ENCODE measurements at regions not wholly inside any gene's neighbourhood (a gene's known extent, or its start where the extent isn't known, plus 50 kb on each side); places are given as distances from the start of the nearest gene placed in this dataset.

DNA sequence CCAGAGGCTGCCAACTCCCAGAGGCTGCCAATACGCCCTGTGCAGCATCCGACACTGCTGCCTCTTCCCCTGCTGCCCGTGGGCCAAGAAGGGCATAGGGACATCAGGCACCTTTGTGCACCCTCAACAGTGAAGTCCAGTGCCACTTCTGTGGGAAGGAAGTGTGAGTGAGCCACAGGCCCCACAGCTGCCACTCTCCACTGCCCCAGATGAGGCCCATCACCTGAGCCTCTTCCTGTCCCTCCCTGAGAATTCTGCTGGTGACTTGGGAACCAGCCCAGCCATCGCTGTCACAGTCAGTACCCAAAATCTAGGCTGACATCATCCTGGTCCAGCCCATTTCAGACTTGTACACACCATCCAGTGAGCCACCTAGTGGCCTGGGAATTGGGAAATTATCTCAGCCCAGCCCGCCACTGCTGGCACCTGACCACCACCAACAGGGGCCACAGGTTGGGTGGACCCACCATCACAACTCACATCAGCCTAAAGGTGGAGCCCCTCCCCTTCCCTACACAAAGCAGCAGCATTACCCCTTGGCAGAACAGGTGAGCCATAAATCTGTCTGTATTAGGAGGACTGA is 733.9 kb upstream of the KLHL1 start:
- POLR2A ChIA-PET, result no interaction called here
- H3K4me3 Mint-ChIP-seq, result no peak overlapping the region
- H3K36me3 Mint-ChIP-seq (ENCODE audit: low read depth), result no peaks in the 10 kb centered on the region

DNA sequence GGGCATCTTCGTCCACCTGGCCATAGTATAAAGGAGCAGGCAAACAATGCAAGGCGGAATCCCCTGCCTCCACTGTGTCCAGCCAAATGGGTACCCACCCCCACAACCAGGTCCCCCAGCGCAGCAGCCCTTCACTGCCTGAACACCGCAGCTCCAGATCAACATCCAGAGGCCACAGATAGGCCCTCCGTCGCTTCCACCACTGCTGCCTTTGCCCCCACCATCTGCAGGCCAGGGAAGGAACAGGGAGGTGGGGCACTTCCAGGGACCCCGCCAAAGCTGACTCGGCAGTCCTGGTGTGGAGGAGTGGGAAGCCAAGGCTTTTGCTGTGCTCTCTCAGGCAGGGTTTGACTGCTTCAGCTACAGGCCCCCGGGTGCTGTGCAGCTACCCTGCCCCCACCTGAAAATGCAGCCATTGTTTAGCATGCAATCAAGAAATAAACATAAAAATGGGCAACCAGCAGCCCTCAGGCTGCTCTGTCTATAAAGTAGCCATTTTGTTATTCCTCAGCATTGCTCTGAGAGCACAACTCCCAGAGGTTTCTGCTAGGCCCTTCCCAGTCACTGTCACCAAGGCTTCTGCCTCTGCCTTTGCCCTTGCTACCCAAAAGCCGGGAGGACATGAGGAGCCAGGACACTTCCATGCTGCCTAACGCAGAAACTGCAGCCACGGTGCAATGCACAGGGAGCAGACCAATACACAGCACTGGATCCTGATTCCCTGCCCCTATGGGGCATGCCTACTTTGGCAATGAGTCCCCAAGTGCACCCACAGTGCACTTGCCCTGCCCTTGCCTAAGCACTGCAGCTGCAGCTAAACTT is 733.2 kb upstream of the KLHL1 start:
- no peak overlapping the region for H3K4me3 Mint-ChIP-seq
- ChIA-PET POLR2A (no interaction called here), CTCF (no interaction called here)
- H3K36me3 Mint-ChIP-seq (ENCODE audit: low read depth), result no peaks in the 10 kb centered on the region
- no peaks in the 10 kb centered on the region for H3K4me1 Mint-ChIP-seq
- H3K9me3 Mint-ChIP-seq, result no peaks in the 10 kb centered on the region
- H3K27me3 Mint-ChIP-seq, result no peaks in the 10 kb centered on the region
- DNase-seq, result no peak
- H3K27ac Mint-ChIP-seq, result no peak overlapping the region

More for the DNA sequence above, 733.9 kb upstream of the KLHL1 start:
- DNase-seq, result no peak
- no peaks in the 10 kb centered on the region for H3K27me3 Mint-ChIP-seq
- no peak overlapping the region for H3K27ac Mint-ChIP-seq
- no peaks in the 10 kb centered on the region for H3K4me1 Mint-ChIP-seq
- CTCF ChIA-PET, result no interaction called here
- no peaks in the 10 kb centered on the region for H3K9me3 Mint-ChIP-seq

DNA sequence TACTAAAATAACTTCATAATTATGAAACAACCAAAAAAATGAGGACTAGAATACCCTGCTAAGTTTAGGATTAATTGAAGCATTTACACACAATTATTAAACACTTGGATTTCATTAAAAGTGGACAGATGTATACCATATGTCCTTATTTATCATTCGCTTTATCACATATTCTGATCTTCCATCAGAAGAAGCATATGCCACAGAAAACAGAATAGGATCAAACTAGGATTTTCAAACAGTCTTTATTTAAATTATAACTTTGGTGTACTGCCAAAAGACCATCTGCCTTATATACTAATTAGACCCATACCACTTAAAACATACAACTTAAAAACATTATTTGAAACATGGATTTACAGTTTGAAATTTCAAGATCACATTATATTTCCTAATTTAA is 727.1 kb upstream of the KLHL1 start:
- POLR2A ChIA-PET, result no interaction called here
- Mint-ChIP-seq H3K4me3 (no peak overlapping the region), H3K4me1 (no peaks in the 10 kb centered on the region), H3K27ac (no peak overlapping the region), H3K27me3 (no peaks in the 10 kb centered on the region), H3K9me3 (no peaks in the 10 kb centered on the region), H3K36me3 (ENCODE audit: low read depth) (no peaks in the 10 kb centered on the region)
- DNase-seq, result no peak
- CTCF ChIA-PET, result no interaction called here

DNA sequence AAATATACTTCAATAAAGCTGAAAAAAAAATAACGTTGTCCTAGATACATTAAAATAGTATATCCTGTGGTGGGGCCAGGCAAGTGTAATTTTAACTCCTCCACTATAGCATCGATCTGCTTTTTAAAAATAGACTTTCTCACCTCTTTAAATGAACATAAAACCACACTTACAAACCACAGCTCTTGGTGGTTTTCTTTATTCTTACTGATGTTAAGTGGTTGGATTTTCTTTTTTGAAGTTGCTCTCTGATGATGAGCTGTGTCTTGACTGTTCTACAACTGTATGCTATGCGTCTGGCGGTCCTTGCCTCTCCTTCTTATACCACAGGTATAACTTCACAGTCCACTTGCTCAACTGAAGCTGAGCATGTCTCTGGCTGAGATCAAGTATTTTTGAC is 721.5 kb upstream of the KLHL1 start:
- Mint-ChIP-seq H3K27me3 (no peaks in the 10 kb centered on the region), H3K4me3 (no peak overlapping the region), H3K4me1 (peaks cover 2% of the 10 kb centered on the region), H3K27ac (no peak overlapping the region), H3K36me3 (ENCODE audit: low read depth) (no peaks in the 10 kb centered on the region), H3K9me3 (no peaks in the 10 kb centered on the region)
- ChIA-PET CTCF (no interaction called here), POLR2A (no interaction called here)
- DNase-seq, result no peak

DNA sequence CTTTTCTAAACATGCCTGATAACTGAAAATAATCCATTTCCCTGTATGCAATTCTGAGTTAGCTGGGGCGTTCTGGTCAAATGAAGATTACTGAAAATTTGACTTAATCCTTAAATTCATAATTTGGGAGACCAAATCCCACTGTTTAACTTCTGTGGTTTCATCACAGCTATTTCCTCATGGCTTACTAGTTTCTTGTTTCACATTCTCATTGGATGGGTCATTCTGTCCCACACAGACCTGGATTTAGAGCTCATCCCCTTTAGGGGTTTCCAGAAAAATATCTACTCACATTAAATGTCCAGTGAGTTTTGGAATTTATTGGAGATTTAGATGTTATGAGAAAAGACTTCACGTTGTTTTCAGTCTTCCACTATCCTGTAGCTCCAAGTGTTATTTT is 709.3 kb upstream of the KLHL1 start:
- ChIA-PET CTCF (interaction anchor here (0.5 kb wide), 1 partner anchor 1046 kb away, joined by 4 read pairs; no protein-coding TSS in a partner anchor), POLR2A (no interaction called here)
- H3K4me1 Mint-ChIP-seq, result no peaks in the 10 kb centered on the region
- H3K27me3 Mint-ChIP-seq, result no peaks in the 10 kb centered on the region
- no peak overlapping the region for H3K4me3 Mint-ChIP-seq
- H3K27ac Mint-ChIP-seq, result no peak overlapping the region
- no peak for DNase-seq
- no peaks in the 10 kb centered on the region for H3K36me3 Mint-ChIP-seq (ENCODE audit: low read depth)
- no peaks in the 10 kb centered on the region for H3K9me3 Mint-ChIP-seq

DNA sequence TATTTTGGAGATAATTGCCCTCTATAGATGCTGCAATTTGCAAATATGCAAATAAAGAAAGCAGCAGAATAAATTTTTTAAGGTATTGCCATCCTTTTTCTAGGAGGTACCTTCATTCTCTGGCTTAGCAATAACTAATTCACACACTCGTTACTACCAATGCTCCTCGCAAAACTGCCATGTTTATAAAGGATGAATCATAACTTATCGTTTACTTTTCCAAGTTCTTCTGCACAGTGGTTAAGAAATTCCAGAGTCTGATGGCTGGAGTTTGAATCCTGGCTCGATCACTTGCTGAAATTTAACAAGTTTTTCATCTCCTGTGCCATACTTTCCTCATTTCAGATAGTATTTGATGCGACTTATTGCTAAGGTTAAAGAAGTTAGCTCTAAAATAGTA is 708.6 kb upstream of the KLHL1 start:
- H3K27ac Mint-ChIP-seq, result no peak overlapping the region
- no peak overlapping the region for H3K4me3 Mint-ChIP-seq
- H3K27me3 Mint-ChIP-seq, result no peaks in the 10 kb centered on the region
- H3K36me3 Mint-ChIP-seq (ENCODE audit: low read depth), result no peaks in the 10 kb centered on the region
- ChIA-PET POLR2A (no interaction called here), CTCF (no interaction called here)
- DNase-seq, result no peak
- H3K9me3 Mint-ChIP-seq, result no peaks in the 10 kb centered on the region
- H3K4me1 Mint-ChIP-seq, result no peaks in the 10 kb centered on the region

DNA sequence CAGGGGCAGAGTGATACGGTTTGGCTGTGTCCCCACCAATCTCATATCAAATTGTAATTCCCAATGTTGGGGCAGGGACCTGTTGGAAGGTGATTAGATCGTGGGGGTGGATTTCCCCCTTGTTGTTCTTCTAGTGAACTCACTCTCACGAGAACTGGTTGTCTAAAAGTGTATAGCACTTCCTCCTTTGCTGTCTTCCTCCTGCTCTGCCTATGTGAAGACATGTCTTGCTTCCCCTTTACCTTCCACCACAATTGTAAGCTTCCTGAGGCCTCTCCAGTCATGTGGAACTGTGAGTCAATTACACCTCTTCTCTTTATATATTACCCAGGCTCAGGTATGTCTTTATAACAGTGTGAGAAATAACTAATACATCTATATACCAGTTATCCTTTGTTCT is 706.4 kb upstream of the KLHL1 start:
- H3K27me3 Mint-ChIP-seq, result no peaks in the 10 kb centered on the region

DNA sequence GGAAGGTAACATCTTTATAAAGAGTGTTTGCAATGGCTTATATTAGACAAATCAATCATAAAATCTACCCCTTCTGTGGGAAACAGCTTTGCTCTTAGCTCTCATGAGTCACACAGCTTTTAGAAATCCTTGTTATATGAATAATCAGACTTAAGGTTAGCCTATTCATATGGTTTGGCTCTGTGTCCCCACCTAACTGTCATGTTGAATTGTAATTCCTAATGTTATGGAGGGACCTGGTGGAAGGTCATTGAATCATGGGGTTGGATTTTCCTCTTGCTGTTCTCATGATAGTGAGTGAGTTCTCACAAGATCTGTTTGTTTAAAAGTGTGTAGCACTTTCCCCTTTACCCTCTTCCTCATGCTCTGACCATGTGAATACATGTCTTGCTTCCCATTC is 704.2 kb upstream of the KLHL1 start:
- peaks cover 5% of the 10 kb centered on the region for H3K9me3 Mint-ChIP-seq

More for the DNA sequence above, 706.4 kb upstream of the KLHL1 start:
- Mint-ChIP-seq H3K4me1 (no peaks in the 10 kb centered on the region), H3K4me3 (no peak overlapping the region), H3K27ac (no peak overlapping the region), H3K9me3 (no peaks in the 10 kb centered on the region), H3K36me3 (ENCODE audit: low read depth) (no peaks in the 10 kb centered on the region)
- no peak for DNase-seq
- CTCF ChIA-PET, result no interaction called here
- POLR2A ChIA-PET, result no interaction called here

DNA sequence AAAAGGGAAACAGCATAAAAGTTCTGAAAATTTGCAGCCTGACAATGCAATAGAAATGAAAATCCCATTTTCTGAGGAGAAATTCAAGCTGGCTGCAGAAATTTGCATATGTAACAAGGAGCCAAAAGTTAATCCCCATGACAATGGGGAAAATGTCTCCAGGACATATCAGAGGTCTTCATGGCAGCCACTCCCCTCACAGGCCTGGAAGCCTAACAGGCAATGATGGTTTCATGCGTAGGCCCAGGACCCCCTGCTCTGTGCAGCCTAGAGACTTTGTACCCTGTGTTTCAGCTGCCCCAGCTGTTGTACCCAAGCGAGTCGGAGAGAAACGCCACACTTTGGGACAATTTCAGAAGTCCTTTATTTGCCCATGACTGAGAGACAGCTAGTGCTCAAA is 701.3 kb upstream of the KLHL1 start:
- no peak overlapping the region for H3K27ac Mint-ChIP-seq
- no peak overlapping the region for H3K4me3 Mint-ChIP-seq
- no peaks in the 10 kb centered on the region for H3K36me3 Mint-ChIP-seq (ENCODE audit: low read depth)
- H3K9me3 Mint-ChIP-seq, result peaks cover 5% of the 10 kb centered on the region
- DNase-seq, result no peak
- ChIA-PET POLR2A (no interaction called here), CTCF (no interaction called here)
- no peaks in the 10 kb centered on the region for H3K27me3 Mint-ChIP-seq
- no peaks in the 10 kb centered on the region for H3K4me1 Mint-ChIP-seq

More for the DNA sequence above, 704.2 kb upstream of the KLHL1 start:
- Mint-ChIP-seq H3K27ac (no peak overlapping the region), H3K27me3 (no peaks in the 10 kb centered on the region), H3K36me3 (ENCODE audit: low read depth) (no peaks in the 10 kb centered on the region), H3K4me1 (no peaks in the 10 kb centered on the region), H3K4me3 (no peak overlapping the region)
- ChIA-PET CTCF (no interaction called here), POLR2A (no interaction called here)
- DNase-seq, result no peak

DNA sequence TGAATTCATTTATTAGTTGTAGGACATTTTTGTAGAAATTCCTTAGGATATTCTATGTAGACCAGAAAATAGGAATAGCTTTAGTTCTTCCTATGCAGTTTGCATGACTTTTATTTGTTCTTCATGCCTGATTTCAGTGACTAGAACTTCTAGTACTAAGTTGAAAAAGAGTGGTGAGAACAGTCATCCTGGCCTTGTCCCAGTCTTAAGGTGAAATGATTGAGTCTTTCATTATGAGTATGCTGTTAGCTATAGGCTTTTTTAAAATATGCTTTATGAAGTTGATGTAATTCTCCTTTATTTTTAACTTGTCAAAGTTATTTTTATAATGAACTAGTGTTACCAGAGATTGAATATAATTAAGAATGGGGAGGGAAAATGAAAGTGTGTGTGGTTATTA is 690.1 kb upstream of the KLHL1 start:
- CTCF ChIA-PET, result no interaction called here
- H3K9me3 Mint-ChIP-seq, result no peaks in the 10 kb centered on the region
- H3K4me3 Mint-ChIP-seq, result no peak overlapping the region
- no peaks in the 10 kb centered on the region for H3K27me3 Mint-ChIP-seq
- H3K27ac Mint-ChIP-seq, result no peak overlapping the region
- H3K36me3 Mint-ChIP-seq (ENCODE audit: low read depth), result no peaks in the 10 kb centered on the region
- no peak for DNase-seq
- POLR2A ChIA-PET, result no interaction called here
- no peaks in the 10 kb centered on the region for H3K4me1 Mint-ChIP-seq

DNA sequence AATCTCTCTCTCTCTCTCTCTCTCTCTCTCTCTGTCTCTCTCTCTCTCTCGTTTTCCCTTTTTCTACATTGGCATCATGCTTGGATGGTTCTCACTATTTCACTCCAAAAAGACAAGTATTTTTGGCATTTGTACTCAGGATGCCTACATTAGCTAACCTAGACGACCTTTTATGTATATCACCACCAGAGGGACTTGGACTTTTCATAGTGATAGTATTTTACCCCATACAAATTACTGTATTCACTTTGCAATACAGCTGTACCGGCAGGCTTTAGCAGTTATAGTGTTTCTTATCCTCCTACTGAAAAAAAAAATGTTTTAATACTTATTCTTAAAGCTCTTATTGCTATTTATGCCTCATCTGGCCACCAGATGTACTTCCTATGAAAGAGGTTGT is 687.2 kb upstream of the KLHL1 start:
- Mint-ChIP-seq H3K9me3 (no peaks in the 10 kb centered on the region), H3K27ac (no peak overlapping the region), H3K27me3 (no peaks in the 10 kb centered on the region), H3K4me1 (no peaks in the 10 kb centered on the region), H3K4me3 (no peak overlapping the region), H3K36me3 (ENCODE audit: low read depth) (no peaks in the 10 kb centered on the region)
- ChIA-PET CTCF (no interaction called here), POLR2A (no interaction called here)
- DNase-seq, result no peak

DNA sequence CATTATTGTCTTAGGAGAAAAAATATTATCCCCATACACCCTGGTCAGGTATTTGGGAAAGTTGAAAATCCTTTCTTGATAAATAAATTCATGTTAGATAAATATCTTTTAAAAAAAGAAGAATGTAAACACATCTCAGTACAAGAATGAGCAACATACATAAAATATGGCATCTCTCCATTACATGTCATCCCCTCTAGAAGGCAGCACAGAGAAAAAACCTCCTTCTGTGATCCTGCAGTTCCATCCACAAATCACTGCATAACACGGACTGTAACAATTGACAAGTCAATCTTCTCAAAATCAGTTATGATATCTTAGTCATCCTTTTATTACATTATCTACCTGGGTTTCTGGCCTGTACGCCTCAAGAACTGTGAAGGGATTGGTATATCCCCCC is 683.9 kb upstream of the KLHL1 start:
- no peak for DNase-seq
- H3K27me3 Mint-ChIP-seq, result no peaks in the 10 kb centered on the region
- no peaks in the 10 kb centered on the region for H3K36me3 Mint-ChIP-seq (ENCODE audit: low read depth)
- ChIA-PET CTCF (no interaction called here), POLR2A (no interaction called here)
- no peak overlapping the region for H3K27ac Mint-ChIP-seq
- H3K4me3 Mint-ChIP-seq, result no peak overlapping the region
- no peaks in the 10 kb centered on the region for H3K9me3 Mint-ChIP-seq
- no peaks in the 10 kb centered on the region for H3K4me1 Mint-ChIP-seq

DNA sequence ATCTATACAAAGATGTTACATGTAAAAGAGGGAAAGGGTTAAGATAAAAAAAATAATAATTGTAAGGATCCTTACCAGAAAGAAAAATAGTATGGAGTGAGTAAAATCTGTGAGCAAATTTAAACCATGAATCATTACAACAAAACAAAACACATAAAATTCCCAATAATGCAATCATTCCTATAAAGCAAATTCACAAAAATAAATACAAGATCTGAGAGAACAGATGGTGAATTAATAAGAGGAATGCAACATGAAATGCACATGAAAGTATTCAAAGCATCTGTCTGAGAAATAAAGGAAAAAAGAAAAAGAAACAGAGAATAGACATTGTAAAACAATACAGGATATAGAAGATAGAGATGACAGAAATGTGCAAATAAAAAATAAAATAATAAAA is 681.5 kb upstream of the KLHL1 start:
- Mint-ChIP-seq H3K4me3 (no peak overlapping the region), H3K9me3 (no peaks in the 10 kb centered on the region), H3K27me3 (no peaks in the 10 kb centered on the region), H3K36me3 (ENCODE audit: low read depth) (no peaks in the 10 kb centered on the region), H3K4me1 (no peaks in the 10 kb centered on the region), H3K27ac (no peak overlapping the region)
- ChIA-PET CTCF (no interaction called here), POLR2A (no interaction called here)
- no peak for DNase-seq

DNA sequence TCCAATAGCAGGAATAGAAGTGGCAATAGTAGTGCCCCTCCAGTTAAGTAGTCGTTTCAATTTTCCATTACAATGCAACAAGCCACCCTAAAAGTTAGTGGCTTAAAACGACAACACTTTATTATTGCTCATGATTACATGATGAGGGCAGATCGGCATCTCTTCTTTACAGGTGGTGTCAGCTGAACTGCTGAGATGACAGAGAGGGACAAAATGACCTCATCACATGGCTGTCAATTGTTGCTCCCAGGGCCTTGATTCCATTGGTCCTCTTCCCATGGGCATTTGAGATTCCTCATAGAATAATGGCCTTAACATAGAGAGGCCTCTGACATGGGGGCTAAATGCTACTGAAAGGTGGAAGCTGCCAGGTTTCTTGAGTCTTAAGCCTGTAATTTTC is 679.8 kb upstream of the KLHL1 start:
- H3K36me3 Mint-ChIP-seq (ENCODE audit: low read depth), result no peaks in the 10 kb centered on the region
- no peak overlapping the region for H3K27ac Mint-ChIP-seq
- no peaks in the 10 kb centered on the region for H3K27me3 Mint-ChIP-seq
- no peak for DNase-seq
- no peaks in the 10 kb centered on the region for H3K4me1 Mint-ChIP-seq
- CTCF ChIA-PET, result no interaction called here
- no peaks in the 10 kb centered on the region for H3K9me3 Mint-ChIP-seq
- H3K4me3 Mint-ChIP-seq, result no peak overlapping the region
- POLR2A ChIA-PET, result no interaction called here

Measured in activated CD4-positive, alpha-beta T cell treated with anti-CD3 and anti-CD28 coated beads, Interleukin-2, amount 10 ng/mL, durations not matched to agents 7 days and 5 days (primary cell).